ENCODE measurements at regions not wholly inside any gene's neighbourhood (a gene's known extent, or its start where the extent isn't known, plus 50 kb on each side); places are given as distances from the start of the nearest gene placed in this dataset.
"Not testable (repeated sequence)": the region's sequence is repeated elsewhere in the genome, so short reads cannot be mapped to it uniquely, and the experiment has no call there.

- intact Hi-C loops (cut with micrococcal nuclease), result no loop called here
These were observed 826.0 kb downstream of the IGSF11 start for GRCh38 chr3:118208642-118209041.

- intact Hi-C loops (cut with micrococcal nuclease), result no loop called here
These were observed 820.8 kb downstream of the IGSF11 start for GRCh38 chr3:118213892-118214291.

- intact Hi-C loops (cut with micrococcal nuclease), result no loop called here
These were observed 808.4 kb downstream of the IGSF11 start for GRCh38 chr3:118226206-118226605.

- intact Hi-C loops (cut with micrococcal nuclease), result no loop called here
These were observed 807.5 kb downstream of the IGSF11 start for GRCh38 chr3:118227191-118227590.

- intact Hi-C loops (cut with micrococcal nuclease), result no loop called here
These were observed 806.5 kb downstream of the IGSF11 start for GRCh38 chr3:118228151-118228550.

GRCh38 chr3:118229196-118229595 is 805.5 kb downstream of the IGSF11 start:
- intact Hi-C loops (cut with micrococcal nuclease), result no loop called here

GRCh38 chr3:118231578-118231977 is 803.1 kb downstream of the IGSF11 start:
- intact Hi-C loops (cut with micrococcal nuclease), result no loop called here

- intact Hi-C loops (cut with micrococcal nuclease), result no loop called here
These were observed 795.4 kb downstream of the IGSF11 start for GRCh38 chr3:118239253-118239652.

- intact Hi-C loops (cut with micrococcal nuclease), result no loop called here
These were observed 789.9 kb downstream of the IGSF11 start for GRCh38 chr3:118244761-118245160.

GRCh38 chr3:118245312-118245711 is 789.3 kb downstream of the IGSF11 start:
- intact Hi-C loops (cut with micrococcal nuclease), result no loop called here

- intact Hi-C loops (cut with micrococcal nuclease), result not testable (repeated sequence)
These were observed 775.8 kb downstream of the IGSF11 start for GRCh38 chr3:118258850-118259249.

GRCh38 chr3:118262800-118263402 is 771.7 kb downstream of the IGSF11 start:
- intact Hi-C loops (cut with micrococcal nuclease), result loop anchor here (2.0 kb wide), 1 partner anchor 34 kb away; no protein-coding TSS in a partner anchor

GRCh38 chr3:118267588-118267987 is 767.1 kb downstream of the IGSF11 start:
- intact Hi-C loops (cut with micrococcal nuclease), result no loop called here

- intact Hi-C loops (cut with micrococcal nuclease), result no loop called here
These were observed 765.0 kb downstream of the IGSF11 start for GRCh38 chr3:118269537-118270125.

GRCh38 chr3:118272991-118273390 is 761.7 kb downstream of the IGSF11 start:
- intact Hi-C loops (cut with micrococcal nuclease), result no loop called here

- intact Hi-C loops (cut with micrococcal nuclease), result no loop called here
These were observed 756.8 kb downstream of the IGSF11 start for GRCh38 chr3:118277814-118278213.

GRCh38 chr3:118292841-118293240 is 741.8 kb downstream of the IGSF11 start:
- intact Hi-C loops (cut with micrococcal nuclease), result no loop called here

GRCh38 chr3:118298133-118298532 is 736.5 kb downstream of the IGSF11 start:
- intact Hi-C loops (cut with micrococcal nuclease), result no loop called here

- intact Hi-C loops (cut with micrococcal nuclease), result no loop called here
These were observed 730.1 kb downstream of the IGSF11 start for GRCh38 chr3:118304557-118304956.

- intact Hi-C loops (cut with micrococcal nuclease), result no loop called here
These were observed 701.9 kb downstream of the IGSF11 start for GRCh38 chr3:118332699-118333098.

GRCh38 chr3:118337649-118338048 is 697.0 kb downstream of the IGSF11 start:
- intact Hi-C loops (cut with micrococcal nuclease), result no loop called here

- intact Hi-C loops (cut with micrococcal nuclease), result no loop called here
These were observed 687.1 kb downstream of the IGSF11 start for GRCh38 chr3:118347396-118348168.

GRCh38 chr3:118348169-118348557 is 686.5 kb downstream of the IGSF11 start:
- intact Hi-C loops (cut with micrococcal nuclease), result no loop called here

Measured in T-helper 1 cell treated with Interleukin-12 subunit alpha and Interleukin-12 subunit beta and Interleukin-4 antibody, amounts not matched to agents 30 ng/mL and 1 ng/mL, for 36 hours (primary cell).